A549 (cell line): ENCODE measurements at regions not wholly inside any gene's neighbourhood (a gene's known extent, or its start where the extent isn't known, plus 50 kb on each side); places are given as distances from the start of the nearest gene placed in this dataset.
"Not testable (repeated sequence)": the region's sequence is repeated elsewhere in the genome, so short reads cannot be mapped to it uniquely, and the experiment has no call there.

Experiments used
- ATAC-seq, 2 experiments: fragments of 200-7000 bp in 1 of 2; fragments of >200 bp in 1 of 2; cut with Nextera tagmentation in 1 of 2; cut with Tn5 transposase in 1 of 2; 3 replicates each; pipeline versions ENCODE4 v1.8.0 to v1.9.1; 2018 to 2020; ENCODE audit warnings: mild to moderate bottlenecking in 1 of 2, moderate library complexity in 1 of 2
- CTCF ChIA-PET: fragments of 300-600 bp; sonication (Branson Sonifier 250); formaldehyde crosslinking; extraction: SDS; loops from one replicate; lab custom pipeline; 2021; ENCODE audit warnings: antibody characterized with exemption, inconsistent platforms; lab: Yijun Ruan, JAX
- POLR2A ChIA-PET: fragments of 350-600 bp; formaldehyde crosslinking; extraction: SDS; loops from one replicate; lab custom pipeline; 2021; ENCODE audit warnings: antibody characterized with exemption, inconsistent platforms; lab: Yijun Ruan, JAX
- DNase-seq, 2 experiments: peaks; one replicate each; pipeline versions ENCODE4 v3.0.0 to v3.0.0-alpha.2; 2011 to 2016; ENCODE audit warnings: low read depth in 1 of 2, low spot score in 1 of 2
- FAIRE-seq: peaks from 2 replicates; lab custom pipeline; 2011; peaks lifted over from hg19 to GRCh38; lab: Jason Lieb, UNC
- H3K27ac ChIP-seq, 2 experiments: fragments of >200 bp; sonication (Bioruptor Twin); formaldehyde crosslinking; 3 replicates each; pipeline ENCODE4 v1.5.1; 2016 to 2017
- H3K4me1 ChIP-seq: fragments of >200 bp; sonication (Bioruptor Twin); formaldehyde crosslinking; 3 replicates; pipeline ENCODE4 v1.6.1; 2016
- H3K4me2 ChIP-seq: fragments of >200 bp; sonication (Bioruptor Twin); formaldehyde crosslinking; 3 replicates; pipeline ENCODE4 v1.6.1; 2016
- H3K4me3 ChIP-seq: fragments of >200 bp; sonication (Bioruptor Twin); formaldehyde crosslinking; 3 replicates; pipeline ENCODE4 v1.5.1; 2016
- H3K9me3 ChIP-seq: fragments of >200 bp; sonication (Bioruptor Twin); formaldehyde crosslinking; 3 replicates; pipeline ENCODE4 v1.6.1; 2016
- CHD2 ChIP-seq: fragments of 150-350 bp; IDR thresholded peaks from 2 replicates; pipeline ENCODE4 v1.6.1; 2014; ENCODE audit warnings: low read length; ENCODE audit not compliant: partially characterized antibody
- EHMT2 ChIP-seq: fragments of 200-600 bp; sonication (generic); IDR thresholded peaks from 2 replicates; pipeline ENCODE4 v1.6.1; 2016; ENCODE audit warnings: antibody characterized with exemption, low read depth, mild to moderate bottlenecking, moderate library complexity
- ESRRA ChIP-seq: fragments of 150-350 bp; IDR thresholded peaks from 2 replicates; pipeline ENCODE4 v1.6.1; 2014; ENCODE audit warnings: mild to moderate bottlenecking, low read length, borderline replicate concordance
- FOXS1 ChIP-seq: fragments of 250-450 bp; sonication (Bioruptor Pico); IDR thresholded peaks from 2 replicates; pipeline ENCODE4 v1.5.0; 2020; ENCODE audit warnings: mild to moderate bottlenecking, moderate library complexity
- JUN ChIP-seq, 2 experiments: fragments of >200 bp; sonication (Bioruptor Twin); formaldehyde crosslinking; IDR thresholded peaks; 2 replicates in 1 of 2; 3 replicates in 1 of 2; pipeline ENCODE4 v1.6.1; 2016 to 2017
- KDM1A ChIP-seq: fragments of 200-600 bp; sonication (generic); IDR thresholded peaks from 2 replicates; pipeline ENCODE4 v1.6.1; 2016; ENCODE audit warnings: low read depth, mild to moderate bottlenecking
- MAZ ChIP-seq: fragments of 150-350 bp; IDR thresholded peaks from 2 replicates; pipeline ENCODE4 v1.6.1; 2014; ENCODE audit warnings: antibody characterized with exemption, low read depth, low read length, borderline replicate concordance
- MYC ChIP-seq: IDR thresholded peaks from 2 replicates; pipeline ENCODE4 v1.6.1; 2012; ENCODE audit warnings: mild to moderate bottlenecking, inconsistent platforms, low read length, improper control_type of control experiment, borderline replicate concordance
- NR3C1 ChIP-seq: fragments of >200 bp; sonication (Bioruptor Twin); formaldehyde crosslinking; IDR thresholded peaks from 3 replicates; pipeline ENCODE4 v1.6.1; 2017
- RAD21 ChIP-seq, 2 experiments: fragments of >200 bp in 1 of 2; sonication (Bioruptor Twin) in 1 of 2; formaldehyde crosslinking in 1 of 2; IDR thresholded peaks in 1 of 2; conservative IDR thresholded peaks in 1 of 2; 2 replicates in 1 of 2; 3 replicates in 1 of 2; pipeline ENCODE4 v1.6.1; 2012 to 2018; ENCODE audit warnings: inconsistent platforms in 1 of 2
- RARB ChIP-seq: fragments of 250-450 bp; sonication (Bioruptor Pico); IDR thresholded peaks from 2 replicates; pipeline ENCODE4 v1.8.0; 2021; ENCODE audit warnings: mild to moderate bottlenecking, moderate library complexity
- RCOR1 ChIP-seq: fragments of 150-350 bp; IDR thresholded peaks from 2 replicates; pipeline ENCODE4 v1.6.1; 2014; ENCODE audit warnings: antibody characterized with exemption, low read length, low read depth
- ZFP36 ChIP-seq: fragments of 450-650 bp; IDR thresholded peaks from 2 replicates; pipeline ENCODE4 v1.6.1; 2014; ENCODE audit warnings: borderline replicate concordance; ENCODE audit not compliant: partially characterized antibody
- ZSCAN20 ChIP-seq: fragments of 250-450 bp; sonication (Bioruptor Pico); IDR thresholded peaks from 2 replicates; pipeline ENCODE4 v1.8.0; 2022; ENCODE audit warnings: mild to moderate bottlenecking, moderate library complexity
- WGBS: methylation state at CpG from one replicate; pipeline ENCODE4 v1.1.6; 2017; ENCODE audit errors: missing lambda C conversion rate; 5-methylcytosine and 5-hydroxymethylcytosine counted together
- TF ChIP-seq, protein P1 (sequence below): fragments of >200 bp; sonication (Bioruptor Twin); formaldehyde crosslinking; IDR thresholded peaks from 3 replicates; pipeline ENCODE4 v1.6.1; 2016
- TF ChIP-seq, protein P2 (sequence below): fragments of 250-450 bp; sonication (Bioruptor Pico); IDR thresholded peaks from 2 replicates; pipeline ENCODE4 v1.5.0; 2021; ENCODE audit warnings: mild to moderate bottlenecking, moderate library complexity, borderline replicate concordance
- TF ChIP-seq, protein P3 (sequence below): IDR thresholded peaks from 2 replicates; pipeline ENCODE4 v1.6.1; 2012
- TF ChIP-seq, protein P4 (sequence below): fragments of 200-600 bp; sonication (generic); IDR thresholded peaks from 2 replicates; pipeline ENCODE4 v1.6.1; 2016; ENCODE audit warnings: antibody characterized with exemption, mild to moderate bottlenecking, moderate library complexity
- TF ChIP-seq, protein P5 (sequence below): IDR thresholded peaks from 2 replicates; pipeline ENCODE4 v1.6.1; 2012; ENCODE audit warnings: low read depth, borderline replicate concordance

DNA sequence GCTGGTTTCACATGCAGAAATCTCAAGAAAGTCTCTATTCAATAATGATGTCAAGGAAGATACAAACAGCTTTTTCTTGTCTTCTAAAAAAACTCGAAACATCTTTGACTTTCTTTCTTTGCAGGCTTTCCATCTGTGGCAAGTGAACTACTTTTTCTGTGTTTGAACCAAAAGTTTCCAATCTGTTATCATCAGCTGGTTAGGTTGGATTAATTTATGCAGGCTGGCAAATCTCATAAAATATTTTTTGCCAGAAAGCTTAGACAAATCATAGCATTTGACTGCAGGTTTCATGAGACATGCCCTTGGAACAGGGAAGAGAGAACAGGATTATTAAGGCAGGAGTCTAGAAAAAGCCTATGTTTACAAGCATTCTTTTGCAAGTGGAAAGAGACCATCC lies 86.1 kb upstream of the ARHGAP42 start:
- TF ChIP-seq RARB (CRISPR knock-in tag) (no peak), JUN (IDR thresholded peaks at IDR 0.05) (no peak), ZSCAN20 (no peak), FOXS1 (CRISPR knock-in tag) (no peak), RAD21 (conservative IDR thresholded peaks at IDR 0.05 in 1 of 2, IDR thresholded peaks at IDR 0.05 in 1 of 2) (no peak), CHD2 (no peak), RCOR1 (no peak), NR3C1 (no peak), ZFP36 (no peak), MAZ (no peak)
- TF ChIP-seq, protein P1, sequence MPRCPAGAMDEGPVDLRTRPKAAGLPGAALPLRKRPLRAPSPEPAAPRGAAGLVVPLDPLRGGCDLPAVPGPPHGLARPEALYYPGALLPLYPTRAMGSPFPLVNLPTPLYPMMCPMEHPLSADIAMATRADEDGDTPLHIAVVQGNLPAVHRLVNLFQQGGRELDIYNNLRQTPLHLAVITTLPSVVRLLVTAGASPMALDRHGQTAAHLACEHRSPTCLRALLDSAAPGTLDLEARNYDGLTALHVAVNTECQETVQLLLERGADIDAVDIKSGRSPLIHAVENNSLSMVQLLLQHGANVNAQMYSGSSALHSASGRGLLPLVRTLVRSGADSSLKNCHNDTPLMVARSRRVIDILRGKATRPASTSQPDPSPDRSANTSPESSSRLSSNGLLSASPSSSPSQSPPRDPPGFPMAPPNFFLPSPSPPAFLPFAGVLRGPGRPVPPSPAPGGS: no peak
- TF ChIP-seq, protein P2, sequence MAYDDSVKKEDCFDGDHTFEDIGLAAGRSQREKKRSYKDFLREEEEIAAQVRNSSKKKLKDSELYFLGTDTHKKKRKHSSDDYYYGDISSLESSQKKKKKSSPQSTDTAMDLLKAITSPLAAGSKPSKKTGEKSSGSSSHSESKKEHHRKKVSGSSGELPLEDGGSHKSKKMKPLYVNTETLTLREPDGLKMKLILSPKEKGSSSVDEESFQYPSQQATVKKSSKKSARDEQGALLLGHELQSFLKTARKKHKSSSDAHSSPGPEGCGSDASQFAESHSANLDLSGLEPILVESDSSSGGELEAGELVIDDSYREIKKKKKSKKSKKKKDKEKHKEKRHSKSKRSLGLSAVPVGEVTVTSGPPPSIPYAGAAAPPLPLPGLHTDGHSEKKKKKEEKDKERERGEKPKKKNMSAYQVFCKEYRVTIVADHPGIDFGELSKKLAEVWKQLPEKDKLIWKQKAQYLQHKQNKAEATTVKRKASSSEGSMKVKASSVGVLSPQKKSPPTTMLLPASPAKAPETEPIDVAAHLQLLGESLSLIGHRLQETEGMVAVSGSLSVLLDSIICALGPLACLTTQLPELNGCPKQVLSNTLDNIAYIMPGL (CRISPR knock-in tag): no peak
- TF ChIP-seq, protein P3, sequence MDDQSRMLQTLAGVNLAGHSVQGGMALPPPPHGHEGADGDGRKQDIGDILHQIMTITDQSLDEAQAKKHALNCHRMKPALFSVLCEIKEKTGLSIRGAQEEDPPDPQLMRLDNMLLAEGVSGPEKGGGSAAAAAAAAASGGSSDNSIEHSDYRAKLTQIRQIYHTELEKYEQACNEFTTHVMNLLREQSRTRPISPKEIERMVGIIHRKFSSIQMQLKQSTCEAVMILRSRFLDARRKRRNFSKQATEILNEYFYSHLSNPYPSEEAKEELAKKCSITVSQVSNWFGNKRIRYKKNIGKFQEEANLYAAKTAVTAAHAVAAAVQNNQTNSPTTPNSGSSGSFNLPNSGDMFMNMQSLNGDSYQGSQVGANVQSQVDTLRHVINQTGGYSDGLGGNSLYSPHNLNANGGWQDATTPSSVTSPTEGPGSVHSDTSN: no peak
- TF ChIP-seq, protein P4, sequence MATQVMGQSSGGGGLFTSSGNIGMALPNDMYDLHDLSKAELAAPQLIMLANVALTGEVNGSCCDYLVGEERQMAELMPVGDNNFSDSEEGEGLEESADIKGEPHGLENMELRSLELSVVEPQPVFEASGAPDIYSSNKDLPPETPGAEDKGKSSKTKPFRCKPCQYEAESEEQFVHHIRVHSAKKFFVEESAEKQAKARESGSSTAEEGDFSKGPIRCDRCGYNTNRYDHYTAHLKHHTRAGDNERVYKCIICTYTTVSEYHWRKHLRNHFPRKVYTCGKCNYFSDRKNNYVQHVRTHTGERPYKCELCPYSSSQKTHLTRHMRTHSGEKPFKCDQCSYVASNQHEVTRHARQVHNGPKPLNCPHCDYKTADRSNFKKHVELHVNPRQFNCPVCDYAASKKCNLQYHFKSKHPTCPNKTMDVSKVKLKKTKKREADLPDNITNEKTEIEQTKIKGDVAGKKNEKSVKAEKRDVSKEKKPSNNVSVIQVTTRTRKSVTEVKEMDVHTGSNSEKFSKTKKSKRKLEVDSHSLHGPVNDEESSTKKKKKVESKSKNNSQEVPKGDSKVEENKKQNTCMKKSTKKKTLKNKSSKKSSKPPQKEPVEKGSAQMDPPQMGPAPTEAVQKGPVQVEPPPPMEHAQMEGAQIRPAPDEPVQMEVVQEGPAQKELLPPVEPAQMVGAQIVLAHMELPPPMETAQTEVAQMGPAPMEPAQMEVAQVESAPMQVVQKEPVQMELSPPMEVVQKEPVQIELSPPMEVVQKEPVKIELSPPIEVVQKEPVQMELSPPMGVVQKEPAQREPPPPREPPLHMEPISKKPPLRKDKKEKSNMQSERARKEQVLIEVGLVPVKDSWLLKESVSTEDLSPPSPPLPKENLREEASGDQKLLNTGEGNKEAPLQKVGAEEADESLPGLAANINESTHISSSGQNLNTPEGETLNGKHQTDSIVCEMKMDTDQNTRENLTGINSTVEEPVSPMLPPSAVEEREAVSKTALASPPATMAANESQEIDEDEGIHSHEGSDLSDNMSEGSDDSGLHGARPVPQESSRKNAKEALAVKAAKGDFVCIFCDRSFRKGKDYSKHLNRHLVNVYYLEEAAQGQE: no peak
- WGBS: 18% methylated on average over 1 of the region's 1 CpG

DNA sequence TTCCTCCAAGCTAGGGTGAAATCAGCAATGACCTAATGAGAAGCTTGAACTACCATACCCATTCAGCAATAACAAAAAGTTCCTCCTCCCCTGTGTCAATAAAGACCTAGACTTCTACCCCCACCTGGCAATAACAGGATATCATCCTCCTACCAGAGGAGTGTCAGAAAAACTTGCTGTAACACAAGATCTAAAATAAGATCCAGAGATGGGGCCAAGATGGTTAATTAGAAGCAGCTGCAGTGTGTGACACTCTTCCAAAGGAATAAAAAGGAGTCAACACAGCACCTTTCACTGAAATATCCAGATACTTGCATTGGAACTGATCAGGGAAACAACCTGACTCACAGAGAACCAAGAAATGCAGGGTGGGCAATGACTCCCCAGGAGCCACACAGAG lies 84.4 kb upstream of the ARHGAP42 start:
- no peak for FAIRE-seq
- POLR2A ChIA-PET: no interaction called here
- H3K9me3 ChIP-seq: no peaks in the 10 kb centered on the region
- TF ChIP-seq, protein P1: no peak
- TF ChIP-seq, protein P3: no peak
- TF ChIP-seq, protein P5, sequence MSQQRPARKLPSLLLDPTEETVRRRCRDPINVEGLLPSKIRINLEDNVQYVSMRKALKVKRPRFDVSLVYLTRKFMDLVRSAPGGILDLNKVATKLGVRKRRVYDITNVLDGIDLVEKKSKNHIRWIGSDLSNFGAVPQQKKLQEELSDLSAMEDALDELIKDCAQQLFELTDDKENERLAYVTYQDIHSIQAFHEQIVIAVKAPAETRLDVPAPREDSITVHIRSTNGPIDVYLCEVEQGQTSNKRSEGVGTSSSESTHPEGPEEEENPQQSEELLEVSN: no peak
- TF ChIP-seq RARB (CRISPR knock-in tag) (no peak), MYC (no peak), MAZ (no peak), ESRRA (no peak), KDM1A (no peak), EHMT2 (no peak)
- H3K4me1 ChIP-seq: no peaks in the 10 kb centered on the region
- H3K4me3 ChIP-seq: no peak overlapping the region
- CTCF ChIA-PET: no interaction called here
- DNase-seq: no peak
- H3K27ac ChIP-seq: no peak overlapping the region
- ATAC-seq: no peak
- no peak overlapping the region for H3K4me2 ChIP-seq

More for the DNA sequence above, 86.1 kb upstream of the ARHGAP42 start:
- no peak for FAIRE-seq
- Histone ChIP-seq H3K4me2 (no peak overlapping the region), H3K9me3 (no peaks in the 10 kb centered on the region), H3K4me1 (no peaks in the 10 kb centered on the region), H3K4me3 (no peak overlapping the region), H3K27ac (no peak overlapping the region)
- ChIA-PET CTCF (interaction anchor here (0.9 kb wide), 1 partner anchor 11 kb away, joined by 3 read pairs; no protein-coding TSS in a partner anchor), POLR2A (interaction anchor here (0.7 kb wide), 1 partner anchor 11 kb away, joined by 3 read pairs; no protein-coding TSS in a partner anchor)
- DNase-seq: no peak
- ATAC-seq: no peak

DNA sequence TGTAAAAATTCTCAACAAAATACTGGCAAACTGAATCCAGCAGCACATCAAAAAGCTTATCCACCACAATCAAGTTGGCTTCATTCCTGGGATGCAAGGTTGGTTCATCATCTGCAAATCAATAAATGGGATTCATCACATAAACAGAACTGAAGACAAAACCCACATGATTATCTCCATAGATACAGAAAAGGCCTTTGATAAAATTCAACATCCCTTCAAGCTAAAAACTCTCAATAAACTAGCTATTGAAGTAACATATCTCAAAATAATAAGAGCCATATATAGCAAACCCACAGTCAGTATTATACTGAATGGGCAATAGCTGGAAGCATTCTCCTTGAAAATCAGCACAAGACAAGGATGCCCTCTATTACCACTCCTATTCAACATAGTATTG lies 79.3 kb upstream of the ARHGAP42 start:
- H3K9me3 ChIP-seq, DNase-seq, FAIRE-seq, H3K4me1 ChIP-seq, H3K4me2 ChIP-seq, ATAC-seq, H3K4me3 ChIP-seq, H3K27ac ChIP-seq, POLR2A ChIA-PET: not testable (repeated sequence)
- CTCF ChIA-PET: interaction anchor here (1.1 kb wide), 1 partner anchor 10 kb away, joined by 3 read pairs; no protein-coding TSS in a partner anchor
